HG03442 (cell line): ENCODE measurements at regions not wholly inside any gene's neighbourhood (a gene's known extent, or its start where the extent isn't known, plus 50 kb on each side); places are given as distances from the start of the nearest gene placed in this dataset.
"Not testable (repeated sequence)": the region's sequence is repeated elsewhere in the genome, so short reads cannot be mapped to it uniquely, and the experiment has no call there.

Experiments used
- ATAC-seq: cut with Tn5 transposase; IDR thresholded peaks from one replicate; pipeline ENCODE4 v1.9.1; 2021; ENCODE audit warnings: mild to moderate bottlenecking, moderate library complexity; ENCODE audit not compliant: unreplicated experiment

GRCh38 chr1:166691476-166691875 lies 147.8 kb upstream of the POGK start:
- no peak for ATAC-seq

- no peak for ATAC-seq
Measured at GRCh38 chr1:166692346-166692745, 146.9 kb upstream of the POGK start.

DNA sequence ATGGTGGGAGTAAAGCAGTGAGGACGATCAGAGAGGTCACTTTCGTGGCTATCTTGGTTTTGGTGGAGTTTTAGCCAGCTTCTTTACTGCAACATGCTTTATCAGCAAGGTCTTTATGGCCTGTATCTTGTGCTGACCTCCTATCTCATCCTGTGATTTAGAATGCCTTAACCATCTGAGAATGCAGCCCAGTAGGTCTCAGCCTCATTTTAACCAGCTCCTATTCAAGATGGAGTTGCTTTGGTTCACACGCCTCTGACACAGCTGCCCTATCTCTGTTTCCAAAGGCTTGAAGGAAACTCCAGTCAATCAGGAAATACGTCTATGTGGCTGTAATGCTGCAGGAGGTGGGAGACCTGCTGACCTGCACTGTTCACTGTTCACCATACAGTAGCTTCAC lies 146.1 kb upstream of the POGK start:
- no peak for ATAC-seq

GRCh38 chr1:166693673-166694297 lies 145.5 kb upstream of the POGK start:
- no peak for ATAC-seq

DNA sequence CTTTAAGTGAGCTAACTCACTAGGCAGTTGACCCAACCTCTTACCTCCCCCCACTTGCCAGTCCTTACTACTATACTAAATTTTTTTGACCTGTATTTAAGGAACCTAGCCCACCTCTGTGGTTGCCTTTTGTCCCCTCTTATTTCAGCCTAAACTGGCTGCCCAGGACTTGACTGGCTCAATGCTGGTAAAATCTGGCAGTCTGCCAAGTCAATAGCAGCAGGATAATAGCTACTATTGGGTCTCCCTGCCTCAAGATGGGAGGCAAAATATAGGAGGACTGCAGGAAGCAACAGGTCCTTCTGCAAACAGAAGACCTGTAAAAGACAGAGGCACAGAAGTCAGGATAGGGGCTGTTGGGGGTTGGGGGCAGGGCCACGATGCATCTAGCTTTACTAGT lies 144.2 kb upstream of the POGK start:
- no peak for ATAC-seq

GRCh38 chr1:166695834-166696233 lies 143.4 kb upstream of the POGK start:
- ATAC-seq, result not testable (repeated sequence)

- no peak for ATAC-seq
Measured at GRCh38 chr1:166698771-166699170, 140.5 kb upstream of the POGK start.

- no peak for ATAC-seq
Measured at GRCh38 chr1:166699613-166700012, 139.7 kb upstream of the POGK start.

DNA sequence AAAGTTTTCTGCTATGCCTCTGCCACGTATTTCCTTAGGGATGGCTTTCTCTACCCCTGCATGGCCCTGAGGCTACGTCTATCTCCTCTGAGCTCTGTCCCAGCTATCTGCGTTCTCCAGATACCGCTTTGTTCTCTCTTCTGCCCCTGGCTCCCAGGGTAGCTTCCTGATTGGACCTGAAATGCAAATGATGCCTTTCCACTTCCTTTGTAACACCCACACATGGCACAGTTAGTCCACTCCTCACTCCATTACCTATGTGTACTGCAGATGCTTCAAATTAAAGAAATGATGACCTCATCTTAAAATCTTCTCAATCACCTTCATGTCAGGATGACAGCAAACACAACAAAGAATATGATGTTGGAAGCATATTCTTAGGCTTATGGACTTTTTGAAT lies 138.6 kb upstream of the POGK start:
- ATAC-seq, result no peak

- ATAC-seq, result no peak
Measured at GRCh38 chr1:166701603-166702100, 137.6 kb upstream of the POGK start.

GRCh38 chr1:166703141-166703540 lies 136.1 kb upstream of the POGK start:
- no peak for ATAC-seq

GRCh38 chr1:166703726-166704462 lies 135.4 kb upstream of the POGK start:
- ATAC-seq, result no peak

DNA sequence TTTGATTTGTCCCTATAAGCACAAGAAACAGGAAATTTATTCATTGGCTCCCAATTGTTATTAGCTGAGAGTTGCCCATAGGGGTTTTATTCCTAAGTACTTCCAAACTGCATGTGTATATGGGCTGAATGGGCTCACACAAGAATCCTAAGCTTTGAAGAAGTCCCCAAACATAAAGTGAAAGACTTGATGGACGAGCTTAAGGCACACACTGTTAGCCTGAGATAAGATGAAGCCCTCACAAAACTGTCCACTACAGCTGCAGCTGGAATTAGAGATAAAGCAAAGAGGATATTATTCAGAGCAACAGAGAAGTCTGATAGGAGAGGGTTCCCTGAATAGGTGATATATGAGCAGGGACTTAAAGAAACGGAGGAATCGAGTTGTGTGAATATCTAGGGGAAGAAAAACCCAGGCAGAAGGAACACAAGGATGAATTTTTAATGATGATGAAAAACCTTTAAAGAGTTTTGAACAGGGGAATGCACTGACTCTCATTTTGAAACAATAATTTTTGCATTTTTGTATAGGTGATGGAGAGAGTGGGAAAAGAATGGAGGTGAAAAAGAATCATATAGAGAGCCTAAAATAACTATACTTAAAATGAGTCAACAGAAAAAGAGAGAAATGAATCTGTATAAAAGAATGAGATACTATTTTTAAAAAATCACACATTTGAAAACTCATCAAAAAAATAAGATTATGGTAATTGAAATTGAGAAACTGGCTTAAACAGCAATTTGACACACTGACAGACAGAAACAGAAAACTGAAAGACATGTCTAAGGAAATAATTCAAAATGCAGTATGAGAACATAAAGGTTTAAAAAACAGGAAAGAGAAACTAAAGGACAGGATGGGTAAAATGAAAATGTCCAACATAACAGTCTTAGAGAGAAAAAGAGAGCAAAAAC lies 133.6 kb upstream of the POGK start:
- ATAC-seq, result no peak

- ATAC-seq, result no peak
Measured at GRCh38 chr1:166716620-166717019, 122.7 kb upstream of the POGK start.

GRCh38 chr1:166721145-166721544 lies 118.1 kb upstream of the POGK start:
- no peak for ATAC-seq

DNA sequence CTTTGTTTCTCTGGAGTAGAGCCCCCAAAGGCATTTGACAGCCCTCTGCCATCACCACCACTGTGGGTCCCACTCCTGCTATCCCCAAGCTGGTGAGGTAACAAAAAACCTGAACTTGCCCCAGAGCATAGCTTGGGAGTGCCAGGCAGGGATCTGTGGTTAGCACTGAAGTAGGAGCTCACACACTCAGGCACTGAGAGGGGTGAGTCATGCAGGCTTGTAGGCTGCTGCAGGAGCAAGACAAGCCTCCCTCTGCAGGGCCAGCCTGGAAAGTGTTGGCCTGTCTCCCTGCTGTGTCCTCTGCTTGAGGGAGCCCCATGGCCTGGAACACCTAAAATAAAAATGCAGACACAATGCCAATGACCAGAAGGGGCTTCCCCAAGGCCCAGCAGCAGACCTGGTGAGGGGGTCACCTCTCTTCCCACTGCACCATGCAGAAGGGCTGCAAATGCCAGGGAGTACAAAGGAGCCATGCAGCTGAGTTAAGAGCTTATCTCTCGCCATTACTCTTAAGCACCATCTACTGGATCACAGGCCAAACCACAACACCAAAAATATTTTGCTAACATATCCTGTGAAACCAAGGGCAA lies 108.9 kb upstream of the POGK start:
- no peak for ATAC-seq

DNA sequence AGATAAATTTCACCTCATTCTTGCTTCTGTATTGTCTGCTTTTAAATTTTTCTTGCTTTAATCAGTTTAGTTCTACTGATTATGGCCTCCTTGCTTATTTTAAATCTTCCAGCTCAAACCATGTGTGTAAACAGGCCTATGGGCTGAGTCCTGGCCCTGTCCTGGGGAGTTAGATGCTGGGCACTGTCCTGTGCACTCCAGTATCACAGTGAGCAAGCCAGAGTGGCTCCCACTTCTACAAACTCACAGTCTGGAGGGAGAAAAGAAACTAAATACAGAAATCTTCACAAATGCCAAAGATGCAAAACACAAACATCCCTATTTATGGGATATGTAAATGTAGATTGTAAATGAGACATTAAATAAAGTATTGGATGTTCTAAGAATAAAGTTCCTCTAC lies 101.1 kb upstream of the POGK start:
- no peak for ATAC-seq

DNA sequence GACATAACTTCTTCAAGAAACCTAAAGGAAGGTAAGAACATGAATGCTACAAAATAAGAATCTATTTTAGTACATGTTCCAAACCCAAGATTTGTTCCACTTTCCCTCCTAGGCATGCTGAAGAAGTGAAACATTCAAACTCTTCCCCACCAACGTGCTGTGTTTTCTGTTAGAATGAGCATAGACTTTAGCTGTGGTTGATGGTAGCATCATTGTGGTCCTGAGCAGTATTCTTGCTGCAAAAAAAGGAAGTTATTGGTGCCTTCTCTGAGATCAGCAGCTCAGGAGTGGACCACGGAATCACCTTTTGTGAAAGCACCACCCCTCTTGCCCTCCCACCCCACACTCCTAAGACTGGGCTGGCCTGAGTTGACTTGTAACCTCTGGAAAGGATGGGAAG lies 100.4 kb upstream of the POGK start:
- no peak for ATAC-seq

DNA sequence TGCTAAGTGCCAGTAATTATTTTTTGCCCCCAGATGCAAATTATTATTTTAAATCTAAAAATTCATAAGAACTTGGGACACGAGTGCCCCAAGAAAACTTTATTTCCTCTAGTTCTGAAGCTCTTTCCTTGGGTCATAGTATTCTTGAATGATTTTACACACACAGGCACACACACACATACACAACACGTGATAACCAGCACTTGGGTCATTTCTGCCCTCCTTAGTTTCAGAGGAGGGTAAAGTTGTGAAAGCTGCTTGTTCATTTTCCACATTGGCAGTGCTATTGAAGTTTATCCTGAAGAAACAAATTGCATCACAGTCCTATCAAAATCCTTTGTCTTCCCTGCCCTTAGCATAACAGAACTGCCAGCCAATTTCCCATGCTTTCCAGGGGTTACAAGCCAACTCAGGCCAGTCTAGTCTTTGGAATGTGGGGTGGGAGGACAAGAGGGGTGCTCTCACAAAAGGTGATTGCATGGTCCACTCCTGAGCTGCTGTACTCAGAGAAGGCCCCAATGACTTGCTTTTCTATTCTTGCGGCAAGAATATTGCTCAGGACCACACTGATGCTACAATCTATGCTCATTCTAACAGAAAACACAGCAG lies 98.5 kb upstream of the POGK start:
- no peak for ATAC-seq

GRCh38 chr1:166763318-166763717 lies 76.0 kb upstream of the POGK start:
- no peak for ATAC-seq

GRCh38 chr1:166766942-166767341 lies 72.3 kb upstream of the POGK start:
- ATAC-seq, result no peak
